SK-N-DZ (cell line): ENCODE measurements at regions not wholly inside any gene's neighbourhood (a gene's known extent, or its start where the extent isn't known, plus 50 kb on each side); places are given as distances from the start of the nearest gene placed in this dataset.

Experiments
- DNase-seq: peaks from one replicate; pipeline ENCODE4 v3.0.0-alpha.2; 2015; ENCODE audit warnings: low spot score

- no peak for DNase-seq
These were observed 1348.0 kb downstream of the MRPL39 start for GRCh38 chr21:24259241-24259640.

- DNase-seq, result no peak
These were observed 1351.7 kb downstream of the MRPL39 start for GRCh38 chr21:24255591-24255990.

- no peak for DNase-seq
These were observed 1381.8 kb downstream of the MRPL39 start for GRCh38 chr21:24225431-24225830.

GRCh38 chr21:24224422-24224821 is 1382.9 kb downstream of the MRPL39 start:
- DNase-seq, result no peak

GRCh38 chr21:24223624-24224023 is 1383.7 kb downstream of the MRPL39 start:
- no peak for DNase-seq

- DNase-seq, result no peak
These were observed 1384.6 kb downstream of the MRPL39 start for GRCh38 chr21:24222676-24223075.

GRCh38 chr21:24220446-24220845 is 1386.8 kb downstream of the MRPL39 start:
- DNase-seq, result peak; percentile 57

GRCh38 chr21:24217151-24217550 is 1390.1 kb downstream of the MRPL39 start:
- DNase-seq, result no peak

GRCh38 chr21:24210130-24210529 is 1397.2 kb downstream of the MRPL39 start:
- DNase-seq, result no peak

GRCh38 chr21:24208562-24209260 is 1398.6 kb downstream of the MRPL39 start:
- no peak for DNase-seq

GRCh38 chr21:24205319-24205718 is 1402.0 kb downstream of the MRPL39 start:
- no peak for DNase-seq

GRCh38 chr21:24204641-24205040 is 1402.6 kb downstream of the MRPL39 start:
- DNase-seq, result peak; percentile 91

GRCh38 chr21:24200052-24200451 is 1407.2 kb downstream of the MRPL39 start:
- DNase-seq, result no peak

GRCh38 chr21:24197923-24198322 is 1409.4 kb downstream of the MRPL39 start:
- DNase-seq, result no peak

GRCh38 chr21:24197132-24197643 is 1410.1 kb downstream of the MRPL39 start:
- no peak for DNase-seq

- DNase-seq, result no peak
These were observed 1418.8 kb downstream of the MRPL39 start for GRCh38 chr21:24188506-24188905.

GRCh38 chr21:24183077-24183476 is 1424.2 kb downstream of the MRPL39 start:
- no peak for DNase-seq

- no peak for DNase-seq
These were observed 1428.2 kb downstream of the MRPL39 start for GRCh38 chr21:24179110-24179509.

GRCh38 chr21:24175106-24175505 is 1432.2 kb downstream of the MRPL39 start:
- DNase-seq, result no peak

- no peak for DNase-seq
These were observed 1435.5 kb downstream of the MRPL39 start for GRCh38 chr21:24171736-24172135.

- DNase-seq, result no peak
These were observed 1443.7 kb downstream of the MRPL39 start for GRCh38 chr21:24163539-24163938.

- no peak for DNase-seq
These were observed 1446.8 kb downstream of the MRPL39 start for GRCh38 chr21:24160528-24160927.

GRCh38 chr21:24153137-24153536 is 1454.1 kb downstream of the MRPL39 start:
- DNase-seq, result peak; percentile 60

- no peak for DNase-seq
These were observed 1456.5 kb downstream of the MRPL39 start for GRCh38 chr21:24150753-24151152.
